WTC11 (cell line): ENCODE measurements at regions not wholly inside any gene's neighbourhood (a gene's known extent, or its start where the extent isn't known, plus 50 kb on each side); places are given as distances from the start of the nearest gene placed in this dataset.

Experiments used
- ATAC-seq: fragments of 200-7000 bp; cut with Tn5 transposase; 2 replicates; pipeline ENCODE4 v1.10.0; 2021; ENCODE audit warnings: mild to moderate bottlenecking, moderate library complexity
- CTCF ChIA-PET: fragments of 300-600 bp; sonication (Branson Sonifier 250); formaldehyde crosslinking; loops from one replicate; lab custom pipeline; 2021; ENCODE audit warnings: antibody characterized with exemption; lab: Charles Lee
- POLR2A ChIA-PET: fragments of 350-600 bp; sonication (Branson Sonifier 250); formaldehyde crosslinking; loops from one replicate; lab custom pipeline; 2021; ENCODE audit warnings: antibody characterized with exemption; lab: Charles Lee
- DNase-seq: peaks from one replicate; pipeline ENCODE4 v3.0.0; 2021; ENCODE audit warnings: low spot score
- H3K27ac Mint-ChIP-seq: 2 replicates; pipeline ENCODE4 v1.8.0; 2021; ENCODE audit warnings: mixed read lengths
- H3K27me3 Mint-ChIP-seq: 2 replicates; pipeline ENCODE4 v1.8.0; 2021; ENCODE audit warnings: low read depth, mild to moderate bottlenecking, moderate library complexity, mixed read lengths
- H3K36me3 Mint-ChIP-seq: 2 replicates; pipeline ENCODE4 v1.8.0; 2021; ENCODE audit warnings: mixed read lengths
- H3K4me1 Mint-ChIP-seq: 2 replicates; pipeline ENCODE4 v1.8.0; 2022; ENCODE audit warnings: mixed read lengths
- H3K4me3 Mint-ChIP-seq: 2 replicates; pipeline ENCODE4 v1.8.0; 2021; ENCODE audit warnings: mild to moderate bottlenecking, moderate library complexity, mixed read lengths
- H3K9me3 Mint-ChIP-seq: 2 replicates; pipeline ENCODE4 v1.8.0; 2021; ENCODE audit warnings: mixed read lengths
- CBFB ChIP-seq: sonication (generic); formaldehyde crosslinking; IDR thresholded peaks from 2 replicates; pipeline ENCODE4 v1.8.1; 2022; ENCODE audit warnings: mild to moderate bottlenecking, low read depth, missing genetic modification reagents
- CREB1 ChIP-seq: sonication (generic); formaldehyde crosslinking; IDR thresholded peaks from 2 replicates; pipeline ENCODE4 v1.8.0; 2023; ENCODE audit warnings: mild to moderate bottlenecking, missing genetic modification reagents
- E2F4 ChIP-seq: sonication (generic); formaldehyde crosslinking; IDR thresholded peaks from 2 replicates; pipeline ENCODE4 v1.8.1; 2022; ENCODE audit warnings: low read depth, mild to moderate bottlenecking, moderate library complexity, missing genetic modification reagents, borderline replicate concordance
- ESRRA ChIP-seq: sonication (generic); formaldehyde crosslinking; IDR thresholded peaks from 2 replicates; pipeline ENCODE4 v1.8.1; 2022; ENCODE audit warnings: mild to moderate bottlenecking, missing genetic modification reagents, borderline replicate concordance
- FOXJ3 ChIP-seq: sonication (generic); formaldehyde crosslinking; IDR thresholded peaks from 2 replicates; pipeline ENCODE4 v1.9.0; 2021; ENCODE audit warnings: missing genetic modification reagents, mild to moderate bottlenecking, borderline replicate concordance
- MAX ChIP-seq: sonication (generic); formaldehyde crosslinking; IDR thresholded peaks from 2 replicates; pipeline ENCODE4 v1.8.0; 2022; ENCODE audit warnings: mild to moderate bottlenecking, missing genetic modification reagents
- MYBL2 ChIP-seq: sonication (generic); formaldehyde crosslinking; IDR thresholded peaks from 2 replicates; pipeline ENCODE4 v1.8.1; 2023; ENCODE audit warnings: mild to moderate bottlenecking, moderate library complexity, missing genetic modification reagents
- SMAD3 ChIP-seq: sonication (generic); formaldehyde crosslinking; IDR thresholded peaks from 2 replicates; pipeline ENCODE4 v1.8.0; 2022; ENCODE audit warnings: missing genetic modification reagents, mild to moderate bottlenecking, borderline replicate concordance
- TEAD4 ChIP-seq: sonication (generic); formaldehyde crosslinking; IDR thresholded peaks from 2 replicates; pipeline ENCODE4 v1.8.0; 2022; ENCODE audit warnings: mild to moderate bottlenecking, missing genetic modification reagents
- ZMAT4 ChIP-seq: fragments of 250-450 bp; sonication (Bioruptor Pico); IDR thresholded peaks from 2 replicates; pipeline ENCODE4 v1.9.0; 2021; ENCODE audit warnings: mild to moderate bottlenecking
- ZNF219 ChIP-seq: sonication (generic); formaldehyde crosslinking; IDR thresholded peaks from 2 replicates; pipeline ENCODE4 v1.8.0; 2023; ENCODE audit warnings: missing genetic modification reagents, mild to moderate bottlenecking, borderline replicate concordance
- ZNF232 ChIP-seq: sonication (generic); formaldehyde crosslinking; IDR thresholded peaks from 2 replicates; pipeline ENCODE4 v1.8.0; 2022; ENCODE audit warnings: mild to moderate bottlenecking, missing genetic modification reagents
- ZNF671 ChIP-seq: fragments of 250-450 bp; sonication (Bioruptor Pico); IDR thresholded peaks from 2 replicates; pipeline ENCODE4 v1.8.0; 2021; ENCODE audit warnings: mild to moderate bottlenecking
- TF ChIP-seq, protein P1 (sequence below): sonication (generic); formaldehyde crosslinking; IDR thresholded peaks from 2 replicates; pipeline ENCODE4 v1.8.1; 2022; ENCODE audit warnings: mild to moderate bottlenecking, missing genetic modification reagents, moderate library complexity, borderline replicate concordance
- TF ChIP-seq, protein P2 (sequence below): sonication (generic); formaldehyde crosslinking; IDR thresholded peaks from 2 replicates; pipeline ENCODE4 v1.8.1; 2023; ENCODE audit warnings: mild to moderate bottlenecking, missing genetic modification reagents
- TF ChIP-seq, protein P3 (sequence below): sonication (generic); formaldehyde crosslinking; IDR thresholded peaks from 2 replicates; pipeline ENCODE4 v1.8.1; 2022; ENCODE audit warnings: low read depth, missing genetic modification reagents, borderline replicate concordance
- TF ChIP-seq, protein P4 (sequence below): sonication (generic); formaldehyde crosslinking; IDR thresholded peaks from 2 replicates; pipeline ENCODE4 v1.8.0; 2022; ENCODE audit warnings: mild to moderate bottlenecking, missing genetic modification reagents

DNA sequence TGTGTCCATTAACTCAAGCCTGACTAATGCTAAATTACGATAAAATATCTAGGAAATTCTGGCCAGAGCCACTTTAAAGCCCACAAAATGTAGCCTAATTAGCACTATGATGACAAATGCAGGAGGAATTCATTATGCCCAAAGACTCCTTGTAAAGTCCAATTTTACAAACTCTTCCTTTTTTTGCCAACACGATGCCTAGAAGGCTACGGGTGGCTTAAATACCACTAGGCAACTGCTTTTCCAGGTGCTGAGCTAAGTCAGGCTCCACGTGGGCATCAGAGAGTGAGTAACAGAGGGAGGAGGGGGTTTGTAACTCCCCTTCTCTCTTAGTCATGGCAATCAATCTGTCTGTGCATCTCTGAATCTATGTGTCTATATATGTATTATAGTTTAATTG is 172.4 kb upstream of the NTF3 start:
- ATAC-seq (no peak), DNase-seq (no peak)
- H3K36me3 Mint-ChIP-seq, result no peaks in the 10 kb centered on the region
- H3K4me1 Mint-ChIP-seq, result peaks cover 20% of the 10 kb centered on the region
- TF ChIP-seq FOXJ3 (no peak), CBFB (CRISPR knock-in tag) (no peak), ZNF671 (CRISPR knock-in tag) (no peak), MAX (CRISPR knock-in tag) (no peak), CREB1 (CRISPR knock-in tag) (no peak), E2F4 (no peak), ZNF232 (CRISPR knock-in tag) (no peak), ESRRA (CRISPR knock-in tag) (no peak), ZNF219 (CRISPR knock-in tag) (no peak), SMAD3 (no peak)
- TF ChIP-seq, protein P1, sequence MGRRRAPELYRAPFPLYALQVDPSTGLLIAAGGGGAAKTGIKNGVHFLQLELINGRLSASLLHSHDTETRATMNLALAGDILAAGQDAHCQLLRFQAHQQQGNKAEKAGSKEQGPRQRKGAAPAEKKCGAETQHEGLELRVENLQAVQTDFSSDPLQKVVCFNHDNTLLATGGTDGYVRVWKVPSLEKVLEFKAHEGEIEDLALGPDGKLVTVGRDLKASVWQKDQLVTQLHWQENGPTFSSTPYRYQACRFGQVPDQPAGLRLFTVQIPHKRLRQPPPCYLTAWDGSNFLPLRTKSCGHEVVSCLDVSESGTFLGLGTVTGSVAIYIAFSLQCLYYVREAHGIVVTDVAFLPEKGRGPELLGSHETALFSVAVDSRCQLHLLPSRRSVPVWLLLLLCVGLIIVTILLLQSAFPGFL, result no peak
- TF ChIP-seq, protein P2, sequence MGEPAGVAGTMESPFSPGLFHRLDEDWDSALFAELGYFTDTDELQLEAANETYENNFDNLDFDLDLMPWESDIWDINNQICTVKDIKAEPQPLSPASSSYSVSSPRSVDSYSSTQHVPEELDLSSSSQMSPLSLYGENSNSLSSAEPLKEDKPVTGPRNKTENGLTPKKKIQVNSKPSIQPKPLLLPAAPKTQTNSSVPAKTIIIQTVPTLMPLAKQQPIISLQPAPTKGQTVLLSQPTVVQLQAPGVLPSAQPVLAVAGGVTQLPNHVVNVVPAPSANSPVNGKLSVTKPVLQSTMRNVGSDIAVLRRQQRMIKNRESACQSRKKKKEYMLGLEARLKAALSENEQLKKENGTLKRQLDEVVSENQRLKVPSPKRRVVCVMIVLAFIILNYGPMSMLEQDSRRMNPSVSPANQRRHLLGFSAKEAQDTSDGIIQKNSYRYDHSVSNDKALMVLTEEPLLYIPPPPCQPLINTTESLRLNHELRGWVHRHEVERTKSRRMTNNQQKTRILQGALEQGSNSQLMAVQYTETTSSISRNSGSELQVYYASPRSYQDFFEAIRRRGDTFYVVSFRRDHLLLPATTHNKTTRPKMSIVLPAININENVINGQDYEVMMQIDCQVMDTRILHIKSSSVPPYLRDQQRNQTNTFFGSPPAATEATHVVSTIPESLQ (CRISPR knock-in tag), result no peak
- TF ChIP-seq, protein P3, sequence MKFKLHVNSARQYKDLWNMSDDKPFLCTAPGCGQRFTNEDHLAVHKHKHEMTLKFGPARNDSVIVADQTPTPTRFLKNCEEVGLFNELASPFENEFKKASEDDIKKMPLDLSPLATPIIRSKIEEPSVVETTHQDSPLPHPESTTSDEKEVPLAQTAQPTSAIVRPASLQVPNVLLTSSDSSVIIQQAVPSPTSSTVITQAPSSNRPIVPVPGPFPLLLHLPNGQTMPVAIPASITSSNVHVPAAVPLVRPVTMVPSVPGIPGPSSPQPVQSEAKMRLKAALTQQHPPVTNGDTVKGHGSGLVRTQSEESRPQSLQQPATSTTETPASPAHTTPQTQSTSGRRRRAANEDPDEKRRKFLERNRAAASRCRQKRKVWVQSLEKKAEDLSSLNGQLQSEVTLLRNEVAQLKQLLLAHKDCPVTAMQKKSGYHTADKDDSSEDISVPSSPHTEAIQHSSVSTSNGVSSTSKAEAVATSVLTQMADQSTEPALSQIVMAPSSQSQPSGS (CRISPR knock-in tag), result no peak
- TF ChIP-seq, protein P4, sequence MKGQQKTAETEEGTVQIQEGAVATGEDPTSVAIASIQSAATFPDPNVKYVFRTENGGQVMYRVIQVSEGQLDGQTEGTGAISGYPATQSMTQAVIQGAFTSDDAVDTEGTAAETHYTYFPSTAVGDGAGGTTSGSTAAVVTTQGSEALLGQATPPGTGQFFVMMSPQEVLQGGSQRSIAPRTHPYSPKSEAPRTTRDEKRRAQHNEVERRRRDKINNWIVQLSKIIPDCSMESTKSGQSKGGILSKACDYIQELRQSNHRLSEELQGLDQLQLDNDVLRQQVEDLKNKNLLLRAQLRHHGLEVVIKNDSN (CRISPR knock-in tag), result no peak
- H3K27me3 Mint-ChIP-seq, result no peaks in the 10 kb centered on the region; the same call in 1 of the 2 replicates
- no peaks in the 10 kb centered on the region for H3K9me3 Mint-ChIP-seq
- H3K4me3 Mint-ChIP-seq, result no peak overlapping the region
- ChIA-PET POLR2A (no interaction called here), CTCF (interaction anchor here (1.1 kb wide), 1 partner anchor 10 kb away, joined by 5 read pairs; no protein-coding TSS in a partner anchor)
- H3K27ac Mint-ChIP-seq, result no peak overlapping the region

DNA sequence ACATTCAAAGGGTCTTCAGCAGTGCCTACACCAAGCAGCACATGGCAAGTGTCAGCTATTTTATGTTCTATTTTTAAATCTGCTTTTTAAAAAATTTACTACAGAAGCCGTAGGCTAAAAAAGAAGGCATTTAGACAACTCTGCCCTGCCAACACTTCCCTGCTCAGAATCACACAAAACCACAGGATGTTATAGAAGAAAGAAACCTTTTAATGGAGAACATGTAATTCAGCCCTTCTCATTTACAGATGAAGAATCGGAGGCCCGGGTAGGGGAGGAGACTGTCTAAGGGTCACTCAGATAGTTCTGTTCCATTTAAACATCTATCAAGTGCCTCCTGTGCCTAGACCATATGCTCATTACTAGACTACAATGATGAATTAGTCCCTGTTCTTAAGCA is 171.8 kb upstream of the NTF3 start:
- ChIA-PET POLR2A (no interaction called here), CTCF (interaction anchor here (1.1 kb wide), 1 partner anchor 10 kb away, joined by 5 read pairs; no protein-coding TSS in a partner anchor)
- Mint-ChIP-seq H3K9me3 (no peaks in the 10 kb centered on the region), H3K27me3 (no peaks in the 10 kb centered on the region; the same call in 1 of the 2 replicates), H3K4me1 (peaks cover 18% of the 10 kb centered on the region), H3K36me3 (no peaks in the 10 kb centered on the region), H3K27ac (no peak overlapping the region), H3K4me3 (no peak overlapping the region)
- no peak for ATAC-seq
- no peak for TF ChIP-seq MYBL2 (CRISPR knock-in tag)
- no peak for TF ChIP-seq TEAD4 (CRISPR knock-in tag)
- TF ChIP-seq ZMAT4 (CRISPR knock-in tag), result no peak
- no peak for DNase-seq
